Stomach (tissue), 8 donors: ENCODE measurements at regions not wholly inside any gene's neighbourhood (a gene's known extent, or its start where the extent isn't known, plus 50 kb on each side); places are given as distances from the start of the nearest gene placed in this dataset.

ENCODE experiments used
- DNase-seq, 2 donors: peaks; one replicate each; pipeline versions ENCODE4 v3.0.0 to v3.0.0-alpha.2; 2013 to 2019
- H3K27ac ChIP-seq, 5 donors: fragments of 200-600 bp in 4 of 5; sonication (generic) in 4 of 5; one replicate each; pipeline ENCODE4 v1.5.1; 2013 to 2019; ENCODE audit warnings: mild to moderate bottlenecking in 1 of 5, moderate library complexity in 1 of 5
- H3K27me3 ChIP-seq, 3 donors: fragments of 200-600 bp; sonication (generic); one replicate each; pipeline ENCODE4 v1.5.1; 2017 to 2019; ENCODE audit warnings: mixed run types in 1 of 3
- H3K36me3 ChIP-seq, 4 donors: fragments of 200-600 bp; sonication (generic); 1 replicate in 3 of 4; 2 replicates in 1 of 4; pipeline ENCODE4 v1.5.1; 2016 to 2019
- H3K4me1 ChIP-seq, 4 donors: fragments of 200-600 bp; sonication (generic); one replicate each; pipeline ENCODE4 v1.5.1; 2016 to 2019
- H3K4me3 ChIP-seq, 4 donors: fragments of 200-600 bp; sonication (generic) in 3 of 4; one replicate each; pipeline ENCODE4 v1.5.1; 2016 to 2019; ENCODE audit warnings: mild to moderate bottlenecking in 1 of 4
- H3K9me3 ChIP-seq, 4 donors: fragments of 200-600 bp; sonication (generic); one replicate each; pipeline ENCODE4 v1.5.1; 2016 to 2019
- CTCF ChIP-seq, 7 experiments: fragments of 450-650 bp in 4 of 7; fragments of 200-600 bp in 3 of 7; sonication (generic) in 3 of 7; IDR thresholded peaks; one replicate each; pipeline ENCODE4 v1.5.1; 2016 to 2019; ENCODE audit warnings: antibody characterized with exemption in 7 of 7, control low read depth in 2 of 7, mild to moderate bottlenecking in 1 of 7
- EP300 ChIP-seq: sonication (generic); formaldehyde crosslinking; IDR thresholded peaks from one replicate; pipeline ENCODE4 v1.6.1; 2017; ENCODE audit warnings: antibody characterized with exemption
- POLR2A ChIP-seq, 4 donors: fragments of 450-650 bp; IDR thresholded peaks; one replicate each; pipeline ENCODE4 v1.6.1; 2016; ENCODE audit warnings: antibody characterized with exemption in 4 of 4, control low read depth in 2 of 4, mild to moderate bottlenecking in 1 of 4, moderate library complexity in 1 of 4
- POLR2AphosphoS5 ChIP-seq, 3 donors: sonication (generic); formaldehyde crosslinking; IDR thresholded peaks; one replicate each; pipeline ENCODE4 v1.6.1; 2016; ENCODE audit warnings: antibody characterized with exemption in 3 of 3
- WGBS, 5 donors: extraction: QIAGEN DNeasy Blood & Tissue Kit in 3 of 5; methylation state at CpG; one replicate each; pipeline versions ENCODE4 v1.1.5 to v1.1.7; 2013 to 2018; 5-methylcytosine and 5-hydroxymethylcytosine counted together
- intact Hi-C: fragments of 100-400 bp; cut with DNase I; formaldehyde crosslinking; loops from one replicate; pipeline ENCODE4 v1.15.1; 2023; ENCODE audit warnings: low total_unique reads
- donor health status: healthy with polysubstance abuse.
- donor health status: Bipolar disorder and iron deficiency.
- donor health status: healthy.

DNA sequence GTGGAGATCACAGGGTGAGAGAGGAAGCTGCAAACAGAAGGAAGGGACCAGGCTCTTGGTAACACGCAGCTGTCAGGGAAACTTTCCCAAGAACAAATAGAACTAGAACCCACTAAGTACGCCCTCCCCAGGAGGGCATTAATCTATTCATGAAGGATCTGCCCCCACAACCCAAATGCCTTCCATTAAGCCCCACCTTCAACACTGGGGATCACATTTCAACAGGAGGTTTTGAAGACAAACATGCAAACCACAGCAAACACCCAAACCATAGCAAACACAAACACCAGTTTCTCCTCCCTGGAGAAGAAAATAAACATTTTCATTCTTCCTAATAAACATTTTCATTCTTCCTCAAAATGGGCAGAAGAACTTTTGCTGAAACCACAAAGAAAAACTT is 329.6 kb downstream of the EFNB2 start:
- H3K27ac ChIP-seq = no peak overlapping the region
- no peak for TF ChIP-seq POLR2A (IDR thresholded peaks at IDR 0.05)
- TF ChIP-seq EP300 = no peak
- TF ChIP-seq CTCF (IDR thresholded peaks at IDR 0.05) = no peak
- no peak for TF ChIP-seq POLR2AphosphoS5 (IDR thresholded peaks at IDR 0.05)
- DNase-seq = no peak
- H3K4me1 ChIP-seq = no peaks in the 10 kb centered on the region
- H3K27me3 ChIP-seq = no peaks in the 10 kb centered on the region
- H3K9me3 ChIP-seq = no peaks in the 10 kb centered on the region
- intact Hi-C loops = no loop called here
- no peak overlapping the region for H3K4me3 ChIP-seq
- 52 to 76% (median 71%) methylated on average over 2 of the region's 2 CpGs for WGBS, 5 donors
- H3K36me3 ChIP-seq = no peaks in the 10 kb centered on the region

DNA sequence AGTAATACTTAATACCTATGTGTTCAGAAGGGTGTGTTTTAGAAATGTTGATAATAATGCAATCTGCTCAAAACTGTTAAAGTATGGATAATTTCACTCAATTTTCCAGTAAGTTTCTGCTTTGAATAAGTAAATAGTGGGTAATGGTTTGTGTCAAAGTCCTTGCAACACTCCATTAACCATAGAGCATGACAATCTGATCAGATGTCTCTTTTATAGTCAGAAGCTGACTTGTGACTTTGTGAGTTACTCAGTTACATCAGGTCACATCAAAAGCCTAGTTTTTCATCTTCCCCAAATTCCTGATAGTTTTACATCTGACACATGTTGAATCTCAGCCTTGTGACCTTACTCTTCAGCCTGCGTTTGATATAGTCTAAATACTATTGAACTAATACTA is 338.0 kb downstream of the EFNB2 start:
- Histone ChIP-seq H3K4me1 (no peaks in the 10 kb centered on the region), H3K27me3 (no peaks in the 10 kb centered on the region), H3K27ac (no peak overlapping the region), H3K9me3 (no peaks in the 10 kb centered on the region), H3K4me3 (no peak overlapping the region), H3K36me3 (no peaks in the 10 kb centered on the region)
- WGBS, 5 donors = 86 to 95% (median 92%) methylated on average over 1 of the region's 1 CpG
- TF ChIP-seq POLR2AphosphoS5 (IDR thresholded peaks at IDR 0.05) = no peak
- TF ChIP-seq CTCF (IDR thresholded peaks at IDR 0.05) = no peak
- no peak for TF ChIP-seq POLR2A (IDR thresholded peaks at IDR 0.05)
- TF ChIP-seq EP300 = no peak
- intact Hi-C loops = no loop called here
- DNase-seq = no peak

GRCh38 chr13:106187501-106188095 is 347.9 kb downstream of the EFNB2 start:
- DNase-seq = no peak
- no peak overlapping the region for H3K4me3 ChIP-seq
- TF ChIP-seq EP300 (no peak), CTCF (IDR thresholded peaks at IDR 0.05) (no peak), POLR2AphosphoS5 (IDR thresholded peaks at IDR 0.05) (no peak), POLR2A (IDR thresholded peaks at IDR 0.05) (no peak)
- 74 to 88% (median 82%) methylated on average over 5 of the region's 5 CpGs for WGBS, 5 donors
- no peaks in the 10 kb centered on the region for H3K27me3 ChIP-seq
- no peak overlapping the region for H3K27ac ChIP-seq
- intact Hi-C loops = no loop called here
- no peaks in the 10 kb centered on the region for H3K9me3 ChIP-seq
- no peaks in the 10 kb centered on the region for H3K36me3 ChIP-seq
- no peaks in the 10 kb centered on the region for H3K4me1 ChIP-seq

DNA sequence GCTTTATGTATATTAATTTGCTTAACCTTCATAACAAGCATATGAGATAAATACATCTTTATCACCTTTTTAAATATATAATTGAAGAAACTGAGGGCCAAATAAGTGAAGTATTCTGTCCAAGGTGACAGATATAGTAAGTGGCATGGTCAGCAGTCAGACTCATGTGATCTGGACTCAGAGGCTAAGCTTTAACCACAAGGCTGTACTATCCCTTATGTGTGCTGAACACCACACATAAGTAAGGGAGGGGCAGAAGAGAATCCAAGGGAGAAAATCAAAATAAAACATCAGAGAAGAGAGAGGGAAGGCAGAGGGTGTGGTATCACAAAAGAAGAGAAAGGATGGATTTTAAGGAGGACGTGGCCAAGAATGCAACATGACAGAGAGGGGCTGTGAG is 348.4 kb downstream of the EFNB2 start:
- DNase-seq = no peak
- Histone ChIP-seq H3K27ac (no peak overlapping the region), H3K36me3 (no peaks in the 10 kb centered on the region), H3K4me1 (no peaks in the 10 kb centered on the region), H3K4me3 (no peak overlapping the region), H3K27me3 (no peaks in the 10 kb centered on the region), H3K9me3 (no peaks in the 10 kb centered on the region)
- WGBS, 5 donors = 89 to 97% (median 92%) methylated on average over 1 of the region's 1 CpG
- intact Hi-C loops = no loop called here
- TF ChIP-seq EP300 (no peak), CTCF (IDR thresholded peaks at IDR 0.05) (no peak), POLR2A (IDR thresholded peaks at IDR 0.05) (no peak), POLR2AphosphoS5 (IDR thresholded peaks at IDR 0.05) (no peak)
